GM23338 (cell line): ENCODE measurements at regions not wholly inside any gene's neighbourhood (a gene's known extent, or its start where the extent isn't known, plus 50 kb on each side); places are given as distances from the start of the nearest gene placed in this dataset.

Experiments
- ATAC-seq: fragments of 200-7000 bp; cut with Tn5 transposase; 3 replicates; pipeline ENCODE4 v1.9.1; 2020
- DNase-seq: peaks from one replicate; pipeline ENCODE4 v3.0.0-alpha.2; 2015; ENCODE audit warnings: low spot score
- H2AFZ ChIP-seq: fragments of 200-600 bp; sonication (generic); 2 replicates; pipeline ENCODE4 v1.8.0; 2016; ENCODE audit warnings: antibody characterized with exemption, mild to moderate bottlenecking, moderate library complexity
- H3F3A ChIP-seq: fragments of 200-600 bp; sonication (generic); replicated peaks from 2 replicates; pipeline ENCODE4 v1.8.0; 2017; ENCODE audit warnings: antibody characterized with exemption, mixed run types, low read depth
- H3K27ac ChIP-seq: fragments of 200-600 bp; sonication (generic); 2 replicates; pipeline ENCODE4 v1.6.1; 2016; ENCODE audit warnings: low read depth
- H3K27me3 ChIP-seq: fragments of 200-600 bp; sonication (generic); 2 replicates; pipeline ENCODE4 v1.8.0; 2016; ENCODE audit warnings: mild to moderate bottlenecking, mixed run types, moderate library complexity; ENCODE audit not compliant: insufficient read depth
- H3K36me3 ChIP-seq: fragments of 200-600 bp; sonication (generic); 2 replicates; pipeline ENCODE4 v1.8.0; 2016; ENCODE audit warnings: mild to moderate bottlenecking; ENCODE audit not compliant: insufficient read depth
- H3K4me1 ChIP-seq: fragments of 200-600 bp; sonication (generic); 2 replicates; pipeline ENCODE4 v1.8.0; 2016; ENCODE audit warnings: mild to moderate bottlenecking, moderate library complexity; ENCODE audit not compliant: insufficient read depth
- H3K4me2 ChIP-seq: fragments of 200-600 bp; sonication (generic); 2 replicates; pipeline ENCODE4 v1.7.1; 2017; ENCODE audit warnings: mixed run types
- H3K4me3 ChIP-seq: fragments of 200-600 bp; sonication (generic); 2 replicates; pipeline ENCODE4 v1.6.1; 2016; ENCODE audit warnings: mixed run types
- H3K79me2 ChIP-seq: fragments of 200-600 bp; sonication (generic); replicated peaks from 2 replicates; pipeline ENCODE4 v1.8.0; 2017; ENCODE audit warnings: mild to moderate bottlenecking; ENCODE audit not compliant: insufficient read depth
- H3K9me2 ChIP-seq: fragments of 200-600 bp; sonication (generic); 2 replicates; pipeline ENCODE4 v1.8.0; 2017; ENCODE audit not compliant: insufficient read depth
- H4K20me1 ChIP-seq: fragments of 200-600 bp; sonication (generic); replicated peaks from 2 replicates; pipeline ENCODE4 v1.8.0; 2017; ENCODE audit warnings: mild to moderate bottlenecking; ENCODE audit not compliant: insufficient read depth
- H3K27ac Mint-ChIP-seq: 2 replicates; pipeline ENCODE4 v1.8.0; 2020; ENCODE audit warnings: inconsistent platforms, mild to moderate bottlenecking, moderate library complexity, mixed read lengths
- H3K27me3 Mint-ChIP-seq: 3 replicates; pipeline ENCODE4 v1.8.0; 2022; ENCODE audit warnings: low read depth, mild to moderate bottlenecking, moderate library complexity, mixed read lengths, inconsistent platforms; ENCODE audit not compliant: insufficient read depth, poor library complexity
- H3K36me3 Mint-ChIP-seq: 3 replicates; pipeline ENCODE4 v1.8.0; 2021; ENCODE audit warnings: low read depth, mild to moderate bottlenecking, inconsistent platforms, moderate library complexity, mixed read lengths
- H3K4me1 Mint-ChIP-seq: 3 replicates; pipeline ENCODE4 v1.8.0; 2020; ENCODE audit warnings: mild to moderate bottlenecking, inconsistent platforms, mixed read lengths
- H3K4me3 Mint-ChIP-seq: 3 replicates; pipeline ENCODE4 v1.8.0; 2021; ENCODE audit warnings: moderate library complexity, mild to moderate bottlenecking, inconsistent platforms, mixed read lengths
- H3K9me3 Mint-ChIP-seq: 3 replicates; pipeline ENCODE4 v1.8.0; 2020; ENCODE audit warnings: moderate library complexity, mild to moderate bottlenecking, inconsistent platforms, mixed read lengths
- CREB1 ChIP-seq: fragments of 250-450 bp; sonication (Bioruptor Pico); IDR thresholded peaks from 2 replicates; pipeline ENCODE4 v1.5.0; 2020; ENCODE audit warnings: low read depth, mild to moderate bottlenecking, moderate library complexity
- CTCF ChIP-seq, 2 experiments: fragments of 200-600 bp in 1 of 2; sonication (generic) in 1 of 2; conservative IDR thresholded peaks; 2 replicates each; pipeline versions ENCODE4 v1.5.1 to v1.6.1; 2016 to 2017; ENCODE audit warnings: antibody characterized with exemption in 2 of 2, low read depth in 2 of 2, mild to moderate bottlenecking in 2 of 2, moderate library complexity in 1 of 2
- ETS1 ChIP-seq: IDR thresholded peaks from 2 replicates; pipeline ENCODE4 v1.6.1; 2016; ENCODE audit warnings: antibody characterized with exemption
- EZH2 ChIP-seq: fragments of 200-600 bp; sonication (generic); IDR thresholded peaks from one replicate; pipeline ENCODE4 v1.8.0; 2017; ENCODE audit warnings: antibody characterized with exemption, mild to moderate bottlenecking, low read depth; ENCODE audit not compliant: unreplicated experiment
- EZH2phosphoT487 ChIP-seq: fragments of 200-600 bp; sonication (generic); IDR thresholded peaks from one replicate; pipeline ENCODE4 v1.8.1; 2018; ENCODE audit warnings: antibody characterized with exemption; ENCODE audit not compliant: unreplicated experiment
- JUNB ChIP-seq: IDR thresholded peaks from one replicate; pipeline ENCODE4 v1.6.1; 2016; ENCODE audit warnings: antibody characterized with exemption; ENCODE audit not compliant: unreplicated experiment
- NANOG ChIP-seq: IDR thresholded peaks from 2 replicates; pipeline ENCODE4 v1.6.1; 2016; ENCODE audit warnings: antibody characterized with exemption, borderline replicate concordance
- POLR2AphosphoS5 ChIP-seq: IDR thresholded peaks from 2 replicates; pipeline ENCODE4 v1.6.1; 2016; ENCODE audit warnings: antibody characterized with exemption, low read depth
- REST ChIP-seq: IDR thresholded peaks from one replicate; pipeline ENCODE4 v1.6.1; 2018; ENCODE audit warnings: antibody characterized with exemption; ENCODE audit not compliant: unreplicated experiment
- STAT1 ChIP-seq: IDR thresholded peaks from one replicate; pipeline ENCODE4 v1.6.1; 2016; ENCODE audit warnings: antibody characterized with exemption; ENCODE audit not compliant: unreplicated experiment
- ZNF114 ChIP-seq: fragments of 250-450 bp; sonication (Bioruptor Pico); IDR thresholded peaks from 2 replicates; pipeline ENCODE4 v1.5.0; 2020; ENCODE audit warnings: mild to moderate bottlenecking, moderate library complexity
- ZNF331 ChIP-seq: fragments of 250-450 bp; sonication (Bioruptor Pico); IDR thresholded peaks from 2 replicates; pipeline ENCODE4 v1.5.0; 2020; ENCODE audit warnings: low read depth, mild to moderate bottlenecking, moderate library complexity
- ZNF462 ChIP-seq: fragments of 250-450 bp; sonication (Bioruptor Pico); IDR thresholded peaks from 2 replicates; pipeline ENCODE4 v1.5.0; 2020; ENCODE audit warnings: mild to moderate bottlenecking, moderate library complexity

- Mint-ChIP-seq H3K27ac (no peak overlapping the region), H3K9me3 (no peaks in the 10 kb centered on the region), H3K4me3 (no peak overlapping the region), H3K36me3 (no peaks in the 10 kb centered on the region), H3K4me1 (no peaks in the 10 kb centered on the region; the same call in 1 of the 3 replicates), H3K27me3 (peaks cover 4% of the 10 kb centered on the region)
- Histone ChIP-seq H3K27ac (no peak overlapping the region), H4K20me1 (no peaks in the 10 kb centered on the region), H3K79me2 (no peaks in the 10 kb centered on the region), H2AFZ (no peak overlapping the region), H3F3A (no peaks in the 10 kb centered on the region), H3K4me2 (no peak overlapping the region), H3K36me3 (no peaks in the 10 kb centered on the region), H3K9me2 (no peaks in the 10 kb centered on the region), H3K4me3 (no peak overlapping the region), H3K4me1 (no peaks in the 10 kb centered on the region), H3K27me3 (no peaks in the 10 kb centered on the region)
- no peak for TF ChIP-seq ETS1
- no peak for TF ChIP-seq EZH2
- no peak for TF ChIP-seq NANOG
- no peak for TF ChIP-seq STAT1
- TF ChIP-seq CREB1 (CRISPR knock-in tag), result no peak
- no peak for TF ChIP-seq EZH2phosphoT487
- no peak for TF ChIP-seq ZNF114
- no peak for TF ChIP-seq JUNB
- TF ChIP-seq ZNF462 (CRISPR knock-in tag), result no peak
- TF ChIP-seq POLR2AphosphoS5, result no peak
- TF ChIP-seq REST, result no peak
- no peak for TF ChIP-seq ZNF331 (CRISPR knock-in tag)
- TF ChIP-seq CTCF (conservative IDR thresholded peaks at IDR 0.05; ENCODE audit: low read depth in 2 of 2), result no peak
- ATAC-seq, result no peak
- no peak for DNase-seq
Observed at GRCh38 chr1:207971331-207972219, 60.6 kb upstream of the CD34 start.
